Spleen (tissue), 11 donors: ENCODE measurements at regions not wholly inside any gene's neighbourhood (a gene's known extent, or its start where the extent isn't known, plus 50 kb on each side); places are given as distances from the start of the nearest gene placed in this dataset.

Experiments
- DNase-seq: peaks from one replicate; pipeline ENCODE4 v3.0.0-alpha.2; 2020
- H3K27ac ChIP-seq, 8 donors: fragments of 200-600 bp; sonication (generic) in 7 of 8; 1 replicate in 4 of 8; 2 replicates in 4 of 8; pipeline versions ENCODE4 v1.5.0 to v1.8.0; 2016 to 2021; ENCODE audit warnings: inconsistent platforms in 4 of 8, mild to moderate bottlenecking in 4 of 8, moderate library complexity in 1 of 8
- H3K27me3 ChIP-seq, 7 donors: fragments of 200-600 bp; sonication (generic) in 6 of 7; replicated peaks in 1 of 7; 1 replicate in 4 of 7; 2 replicates in 3 of 7; pipeline versions ENCODE4 v1.5.0 to v1.8.0; 2016 to 2021; ENCODE audit warnings: inconsistent platforms in 3 of 7, mild to moderate bottlenecking in 1 of 7
- H3K36me3 ChIP-seq, 6 donors: fragments of 200-600 bp; sonication (generic) in 5 of 6; 1 replicate in 4 of 6; 2 replicates in 2 of 6; pipeline versions ENCODE4 v1.5.0 to v1.8.0; 2016 to 2021; ENCODE audit warnings: inconsistent platforms in 2 of 6
- H3K4me1 ChIP-seq, 6 donors: fragments of 200-600 bp; sonication (generic) in 5 of 6; 1 replicate in 3 of 6; 2 replicates in 3 of 6; pipeline versions ENCODE4 v1.5.0 to v1.8.0; 2016 to 2021; ENCODE audit warnings: inconsistent platforms in 3 of 6
- H3K4me3 ChIP-seq, 8 donors: fragments of 200-600 bp; sonication (generic) in 7 of 8; 1 replicate in 4 of 8; 2 replicates in 4 of 8; pipeline versions ENCODE4 v1.5.0 to v1.8.0; 2016 to 2021; ENCODE audit warnings: inconsistent platforms in 4 of 8, mild to moderate bottlenecking in 4 of 8, moderate library complexity in 2 of 8
- H3K9me3 ChIP-seq, 8 donors: fragments of 200-600 bp; sonication (generic) in 7 of 8; 1 replicate in 4 of 8; 2 replicates in 4 of 8; pipeline versions ENCODE4 v1.5.0 to v1.8.0; 2016 to 2021; ENCODE audit warnings: inconsistent platforms in 4 of 8
- POLR2A ChIP-seq, 3 donors: fragments of 450-650 bp; IDR thresholded peaks; one replicate each; pipeline ENCODE4 v1.5.1; 2017; ENCODE audit warnings: antibody characterized with exemption in 3 of 3, mild to moderate bottlenecking in 1 of 3
- POLR2AphosphoS5 ChIP-seq, 3 donors: sonication (generic); formaldehyde crosslinking; IDR thresholded peaks; one replicate each; pipeline ENCODE4 v1.5.1; 2017; ENCODE audit warnings: antibody characterized with exemption in 3 of 3
- WGBS, 5 donors: extraction: QIAGEN DNeasy Blood & Tissue Kit in 3 of 5; methylation state at CpG; one replicate each; pipeline versions ENCODE4 v1.1.5 to v1.1.7; 2013 to 2018; 5-methylcytosine and 5-hydroxymethylcytosine counted together
- intact Hi-C: fragments of 100-400 bp; cut with DNase I; formaldehyde crosslinking; loops from one replicate; pipeline ENCODE4 v1.15.0; 2023; ENCODE audit warnings: low total_unique reads
- TF ChIP-seq, protein P1 (sequence below), 11 experiments: fragments of 200-600 bp in 7 of 11; fragments of 450-650 bp in 4 of 11; sonication (generic) in 4 of 11; IDR thresholded peaks in 8 of 11; conservative IDR thresholded peaks in 3 of 11; 1 replicate in 7 of 11; 2 replicates in 4 of 11; pipeline versions ENCODE4 v1.4.0 to v1.8.0; 2016 to 2021; ENCODE audit warnings: antibody characterized with exemption in 11 of 11, inconsistent platforms in 4 of 11, mild to moderate bottlenecking in 1 of 11
- donor health status: healthy with polysubstance abuse.
- donor health status: DM: no; HTN: no; CAD: no; lungs with moderate emphysema.
- donor health status: DM: no; HTN: no; CAD: no.
- donor health status: Bipolar disorder and iron deficiency.
- donor health status: healthy.
- donor health status: DM: no; HTN: no; CAD: no.
- donor health status: DM: yes; HTN: yes; CAD: no.

GRCh38 chr6:71766146-71766760 lies 120.1 kb upstream of the RIMS1 start:
- Histone ChIP-seq H3K36me3 (no peaks in the 10 kb centered on the region), H3K27me3 (no peaks in the 10 kb centered on the region), H3K4me3 (no peak overlapping the region), H3K27ac (no peak overlapping the region), H3K9me3 (no peaks in the 10 kb centered on the region), H3K4me1 (no peaks in the 10 kb centered on the region)
- TF ChIP-seq, protein P1, sequence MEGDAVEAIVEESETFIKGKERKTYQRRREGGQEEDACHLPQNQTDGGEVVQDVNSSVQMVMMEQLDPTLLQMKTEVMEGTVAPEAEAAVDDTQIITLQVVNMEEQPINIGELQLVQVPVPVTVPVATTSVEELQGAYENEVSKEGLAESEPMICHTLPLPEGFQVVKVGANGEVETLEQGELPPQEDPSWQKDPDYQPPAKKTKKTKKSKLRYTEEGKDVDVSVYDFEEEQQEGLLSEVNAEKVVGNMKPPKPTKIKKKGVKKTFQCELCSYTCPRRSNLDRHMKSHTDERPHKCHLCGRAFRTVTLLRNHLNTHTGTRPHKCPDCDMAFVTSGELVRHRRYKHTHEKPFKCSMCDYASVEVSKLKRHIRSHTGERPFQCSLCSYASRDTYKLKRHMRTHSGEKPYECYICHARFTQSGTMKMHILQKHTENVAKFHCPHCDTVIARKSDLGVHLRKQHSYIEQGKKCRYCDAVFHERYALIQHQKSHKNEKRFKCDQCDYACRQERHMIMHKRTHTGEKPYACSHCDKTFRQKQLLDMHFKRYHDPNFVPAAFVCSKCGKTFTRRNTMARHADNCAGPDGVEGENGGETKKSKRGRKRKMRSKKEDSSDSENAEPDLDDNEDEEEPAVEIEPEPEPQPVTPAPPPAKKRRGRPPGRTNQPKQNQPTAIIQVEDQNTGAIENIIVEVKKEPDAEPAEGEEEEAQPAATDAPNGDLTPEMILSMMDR (IDR thresholded peaks at IDR 0.05 in 8 of 11, conservative IDR thresholded peaks at IDR 0.05 in 3 of 11): no peak
- TF ChIP-seq POLR2A (IDR thresholded peaks at IDR 0.05) (no peak), POLR2AphosphoS5 (IDR thresholded peaks at IDR 0.05) (no peak)
- DNase-seq: no peak
- intact Hi-C loops: no loop called here
- WGBS, 5 donors: 86 to 97% (median 91%) methylated on average over 2 of the region's 2 CpGs

GRCh38 chr6:71766796-71767195 lies 119.6 kb upstream of the RIMS1 start:
- TF ChIP-seq POLR2A (IDR thresholded peaks at IDR 0.05): no peak
- TF ChIP-seq POLR2AphosphoS5 (IDR thresholded peaks at IDR 0.05): no peak
- TF ChIP-seq, protein P1 (IDR thresholded peaks at IDR 0.05 in 8 of 11, conservative IDR thresholded peaks at IDR 0.05 in 3 of 11): no peak
- no peaks in the 10 kb centered on the region for H3K27me3 ChIP-seq
- no peak overlapping the region for H3K4me3 ChIP-seq
- no peaks in the 10 kb centered on the region for H3K9me3 ChIP-seq
- 36 to 44% (median 42%) methylated on average over 3 of the region's 3 CpGs for WGBS, 5 donors
- no peaks in the 10 kb centered on the region for H3K36me3 ChIP-seq
- intact Hi-C loops: no loop called here
- no peak overlapping the region for H3K27ac ChIP-seq
- no peak for DNase-seq
- no peaks in the 10 kb centered on the region for H3K4me1 ChIP-seq

- intact Hi-C loops: no loop called here
- H3K36me3 ChIP-seq: no peaks in the 10 kb centered on the region
- H3K27ac ChIP-seq: no peak overlapping the region
- no peaks in the 10 kb centered on the region for H3K9me3 ChIP-seq
- DNase-seq: no peak
- TF ChIP-seq, protein P1 (IDR thresholded peaks at IDR 0.05 in 8 of 11, conservative IDR thresholded peaks at IDR 0.05 in 3 of 11): no peak
- no peak for TF ChIP-seq POLR2AphosphoS5 (IDR thresholded peaks at IDR 0.05)
- TF ChIP-seq POLR2A (IDR thresholded peaks at IDR 0.05): no peak
- no peaks in the 10 kb centered on the region for H3K4me1 ChIP-seq
- no peak overlapping the region for H3K4me3 ChIP-seq
- 20 to 37% (median 30%) methylated on average over 1 of the region's 1 CpG for WGBS, 5 donors
- H3K27me3 ChIP-seq: no peaks in the 10 kb centered on the region
Observed at GRCh38 chr6:71768356-71768755, 118.0 kb upstream of the RIMS1 start.

- no peaks in the 10 kb centered on the region for H3K4me1 ChIP-seq
- DNase-seq: no peak
- WGBS, 5 donors: 69 to 92% (median 82%) methylated on average over 1 of the region's 1 CpG
- H3K9me3 ChIP-seq: peaks cover 0 to 70% (median 49%) of the 10 kb centered on the region in 8 donors
- intact Hi-C loops: no loop called here
- H3K36me3 ChIP-seq: no peaks in the 10 kb centered on the region
- H3K27ac ChIP-seq: no peak overlapping the region
- TF ChIP-seq POLR2AphosphoS5 (IDR thresholded peaks at IDR 0.05) (no peak), POLR2A (IDR thresholded peaks at IDR 0.05) (no peak)
- TF ChIP-seq, protein P1 (IDR thresholded peaks at IDR 0.05 in 8 of 11, conservative IDR thresholded peaks at IDR 0.05 in 3 of 11): no peak
- no peak overlapping the region for H3K4me3 ChIP-seq
- H3K27me3 ChIP-seq: no peaks in the 10 kb centered on the region
Observed at GRCh38 chr6:71808865-71809264, 77.5 kb upstream of the RIMS1 start.
